NCI-H187 (cell line): ENCODE measurements at regions not wholly inside any gene's neighbourhood (a gene's known extent, or its start where the extent isn't known, plus 50 kb on each side); places are given as distances from the start of the nearest gene placed in this dataset.
"Not testable (repeated sequence)": the region's sequence is repeated elsewhere in the genome, so short reads cannot be mapped to it uniquely, and the experiment has no call there.

Experiments used
- DNase-seq, 2 experiments: peaks; one replicate each; lab custom pipeline; 2025; lab: John Stamatoyannopoulos, UW

GRCh38 chr21:13923175-13923574 is 287.6 kb downstream of the LIPI start:
- DNase-seq = not testable (repeated sequence)

- not testable (repeated sequence) for DNase-seq
Observed at GRCh38 chr21:13921455-13921854, 289.3 kb downstream of the LIPI start.

- DNase-seq = not testable (repeated sequence)
Observed at GRCh38 chr21:13907385-13907784, 297.8 kb downstream of the POTED start.

- not testable (repeated sequence) for DNase-seq
Observed at GRCh38 chr21:13896596-13897247, 287.1 kb downstream of the POTED start.

- DNase-seq = not testable (repeated sequence)
Observed at GRCh38 chr21:13893617-13894016, 284.0 kb downstream of the POTED start.

GRCh38 chr21:13893025-13893424 is 283.4 kb downstream of the POTED start:
- not testable (repeated sequence) for DNase-seq

- DNase-seq = not testable (repeated sequence)
Observed at GRCh38 chr21:13892146-13892751, 282.7 kb downstream of the POTED start.

- not testable (repeated sequence) for DNase-seq
Observed at GRCh38 chr21:13889176-13889575, 279.6 kb downstream of the POTED start.

- not testable (repeated sequence) for DNase-seq
Observed at GRCh38 chr21:13883641-13884395, 274.2 kb downstream of the POTED start.

GRCh38 chr21:13877503-13877902 is 267.9 kb downstream of the POTED start:
- not testable (repeated sequence) for DNase-seq

- not testable (repeated sequence) for DNase-seq
Observed at GRCh38 chr21:13876999-13877398, 267.4 kb downstream of the POTED start.

GRCh38 chr21:13874001-13874400 is 264.4 kb downstream of the POTED start:
- DNase-seq = not testable (repeated sequence)

GRCh38 chr21:13854638-13855037 is 245.1 kb downstream of the POTED start:
- no peak for DNase-seq

GRCh38 chr21:13850808-13851207 is 241.2 kb downstream of the POTED start:
- DNase-seq = not testable (repeated sequence)

- not testable (repeated sequence) for DNase-seq
Observed at GRCh38 chr21:13849489-13849888, 239.9 kb downstream of the POTED start.

- not testable (repeated sequence) for DNase-seq
Observed at GRCh38 chr21:13846718-13847117, 237.1 kb downstream of the POTED start.

GRCh38 chr21:13844574-13844973 is 235.0 kb downstream of the POTED start:
- not testable (repeated sequence) for DNase-seq

- DNase-seq = not testable (repeated sequence)
Observed at GRCh38 chr21:13843081-13843480, 233.5 kb downstream of the POTED start.

- not testable (repeated sequence) for DNase-seq
Observed at GRCh38 chr21:13827666-13828065, 218.1 kb downstream of the POTED start.

- DNase-seq = no peak
Observed at GRCh38 chr21:13827201-13827600, 217.6 kb downstream of the POTED start.

- not testable (repeated sequence) for DNase-seq
Observed at GRCh38 chr21:13826511-13826910, 216.9 kb downstream of the POTED start.

GRCh38 chr21:13825218-13825778 is 215.7 kb downstream of the POTED start:
- DNase-seq = not testable (repeated sequence)
